Gastrocnemius medialis (tissue), 4 donors: ENCODE measurements at regions not wholly inside any gene's neighbourhood (a gene's known extent, or its start where the extent isn't known, plus 50 kb on each side); places are given as distances from the start of the nearest gene placed in this dataset.

Experiments
- POLR2A ChIP-seq, 2 donors: fragments of 450-650 bp; IDR thresholded peaks; one replicate each; pipeline ENCODE4 v1.6.1; 2017; ENCODE audit warnings: antibody characterized with exemption in 2 of 2, mild to moderate bottlenecking in 2 of 2, moderate library complexity in 2 of 2
- TF ChIP-seq, protein P1 (sequence below), 5 experiments: fragments of 450-650 bp in 3 of 5; fragments of 200-600 bp in 2 of 5; sonication (generic) in 2 of 5; IDR thresholded peaks in 4 of 5; conservative IDR thresholded peaks in 1 of 5; 1 replicate in 4 of 5; 2 replicates in 1 of 5; pipeline ENCODE4 v1.5.1; 2016 to 2019; ENCODE audit warnings: antibody characterized with exemption in 5 of 5, mild to moderate bottlenecking in 3 of 5, moderate library complexity in 3 of 5

DNA sequence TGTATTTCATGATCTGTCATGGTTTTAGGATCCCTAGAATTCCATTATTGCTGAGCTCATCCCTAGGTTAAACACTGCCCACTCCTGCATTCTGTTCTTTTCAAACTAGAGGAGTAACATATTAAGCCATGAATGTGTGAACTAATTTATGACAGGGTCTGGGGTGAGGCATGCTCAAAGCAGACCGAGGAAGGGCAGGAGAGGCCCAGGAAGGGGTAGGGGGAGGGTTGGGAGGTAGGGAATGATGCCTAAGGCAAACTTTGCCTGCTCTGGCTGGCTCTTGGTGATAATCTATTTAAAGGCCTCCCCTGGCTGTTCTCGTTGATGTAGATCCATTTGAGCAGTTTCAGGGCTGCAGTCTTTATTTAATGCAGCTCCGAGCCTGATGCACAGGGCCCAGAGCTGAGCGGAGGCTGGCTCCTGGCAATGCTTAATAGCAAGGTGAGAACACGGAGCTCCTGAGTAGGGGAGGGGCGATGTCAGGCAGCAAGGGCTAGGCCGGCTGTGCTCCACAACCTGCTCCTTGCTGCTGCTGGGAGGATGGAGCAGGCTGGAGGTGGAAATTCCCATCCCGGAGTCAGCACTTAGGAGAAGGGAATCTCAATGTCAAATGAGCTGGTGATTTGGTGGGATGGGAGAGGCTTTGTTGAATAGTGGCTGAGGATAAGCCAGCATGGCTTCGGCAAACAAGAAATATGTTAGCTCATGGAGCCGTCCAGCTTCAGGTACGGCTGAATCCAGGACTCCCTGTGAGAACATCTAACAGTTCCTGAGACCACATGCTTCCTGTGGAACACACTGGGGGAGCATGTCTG, 73.2 kb upstream of the UNC5A start:
- no peak for TF ChIP-seq POLR2A (IDR thresholded peaks at IDR 0.05)
- TF ChIP-seq, protein P1, sequence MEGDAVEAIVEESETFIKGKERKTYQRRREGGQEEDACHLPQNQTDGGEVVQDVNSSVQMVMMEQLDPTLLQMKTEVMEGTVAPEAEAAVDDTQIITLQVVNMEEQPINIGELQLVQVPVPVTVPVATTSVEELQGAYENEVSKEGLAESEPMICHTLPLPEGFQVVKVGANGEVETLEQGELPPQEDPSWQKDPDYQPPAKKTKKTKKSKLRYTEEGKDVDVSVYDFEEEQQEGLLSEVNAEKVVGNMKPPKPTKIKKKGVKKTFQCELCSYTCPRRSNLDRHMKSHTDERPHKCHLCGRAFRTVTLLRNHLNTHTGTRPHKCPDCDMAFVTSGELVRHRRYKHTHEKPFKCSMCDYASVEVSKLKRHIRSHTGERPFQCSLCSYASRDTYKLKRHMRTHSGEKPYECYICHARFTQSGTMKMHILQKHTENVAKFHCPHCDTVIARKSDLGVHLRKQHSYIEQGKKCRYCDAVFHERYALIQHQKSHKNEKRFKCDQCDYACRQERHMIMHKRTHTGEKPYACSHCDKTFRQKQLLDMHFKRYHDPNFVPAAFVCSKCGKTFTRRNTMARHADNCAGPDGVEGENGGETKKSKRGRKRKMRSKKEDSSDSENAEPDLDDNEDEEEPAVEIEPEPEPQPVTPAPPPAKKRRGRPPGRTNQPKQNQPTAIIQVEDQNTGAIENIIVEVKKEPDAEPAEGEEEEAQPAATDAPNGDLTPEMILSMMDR (IDR thresholded peaks at IDR 0.05 in 4 of 5, conservative IDR thresholded peaks at IDR 0.05 in 1 of 5): no peak
